B cell (primary cell): ENCODE measurements at regions not wholly inside any gene's neighbourhood (a gene's known extent, or its start where the extent isn't known, plus 50 kb on each side); places are given as distances from the start of the nearest gene placed in this dataset.

Experiments used
- ATAC-seq: fragments of 200-7000 bp; cut with Tn5 transposase; one replicate; pipeline ENCODE4 v1.10.0; 2021; ENCODE audit warnings: low read depth, mild to moderate bottlenecking, moderate number of reproducible peaks, moderate library complexity
- CTCF ChIA-PET: fragments of 350-600 bp; sonication (Branson Sonifier 250); formaldehyde crosslinking; loops from one replicate; lab custom pipeline; 2021; ENCODE audit warnings: antibody characterized with exemption, inconsistent platforms; lab: Charles Lee
- POLR2A ChIA-PET: fragments of 350-600 bp; sonication (Branson Sonifier 250); formaldehyde crosslinking; loops from one replicate; lab custom pipeline; 2021; ENCODE audit warnings: antibody characterized with exemption; lab: Charles Lee
- DNase-seq: peaks from one replicate; pipeline ENCODE4 v3.0.0; 2013
- H2AFZ ChIP-seq: 2 replicates; pipeline ENCODE4 v1.6.1; 2012; ENCODE audit warnings: mild to moderate bottlenecking, low read depth, low read length; ENCODE audit not compliant: insufficient read depth, poor library complexity, severe bottlenecking
- H3K27ac ChIP-seq, 2 donors: 1 replicate in 1 of 2; 2 replicates in 1 of 2; pipeline ENCODE4 v1.5.1; 2012 to 2013; ENCODE audit warnings: low read length in 2 of 2, mild to moderate bottlenecking in 2 of 2, moderate library complexity in 1 of 2
- H3K27me3 ChIP-seq, 4 experiments: fragments of 200-600 bp in 1 of 4; sonication (generic) in 1 of 4; replicated peaks in 1 of 4; 1 replicate in 2 of 4; 2 replicates in 2 of 4; pipeline versions ENCODE4 v1.6.1 to v1.7.0; 2013 to 2016; ENCODE audit warnings: low read length in 3 of 4, mild to moderate bottlenecking in 2 of 4, mixed read lengths in 1 of 4, moderate library complexity in 1 of 4; ENCODE audit not compliant: insufficient read depth in 4 of 4, control insufficient read depth in 3 of 4; ENCODE audit errors: control extremely low read depth in 1 of 4
- H3K36me3 ChIP-seq, 2 experiments: replicated peaks in 1 of 2; 1 replicate in 1 of 2; 2 replicates in 1 of 2; pipeline versions ENCODE4 v1.6.1 to v1.7.1; 2013; ENCODE audit warnings: low read length in 1 of 2; ENCODE audit not compliant: insufficient read depth in 2 of 2, control insufficient read depth in 1 of 2; ENCODE audit errors: control extremely low read depth in 1 of 2, extremely low read depth in 1 of 2
- H3K4me1 ChIP-seq, 2 donors: fragments of 200-600 bp in 1 of 2; sonication (generic) in 1 of 2; 1 replicate in 1 of 2; 2 replicates in 1 of 2; pipeline versions ENCODE4 v1.5.1 to v1.6.1; 2013 to 2017; ENCODE audit warnings: low read length in 2 of 2; ENCODE audit not compliant: control insufficient read depth in 2 of 2, insufficient read depth in 2 of 2
- H3K4me2 ChIP-seq: replicated peaks from 2 replicates; pipeline ENCODE3; 2012; ENCODE audit warnings: mild to moderate bottlenecking, low read depth, low read length; ENCODE audit not compliant: poor library complexity, severe bottlenecking
- H3K4me3 ChIP-seq, 5 experiments: fragments of 200-600 bp in 1 of 5; sonication (generic) in 1 of 5; 1 replicate in 3 of 5; 2 replicates in 2 of 5; pipeline versions ENCODE4 v1.5.1 to v1.7.0; 2011 to 2016; ENCODE audit warnings: low read length in 4 of 5, mild to moderate bottlenecking in 4 of 5, low read depth in 2 of 5, control low read depth in 1 of 5, moderate library complexity in 1 of 5; ENCODE audit not compliant: insufficient read depth in 1 of 5; ENCODE audit errors: control extremely low read depth in 1 of 5, extremely low read depth in 1 of 5
- H3K79me2 ChIP-seq: fragments of 200-600 bp; sonication (generic); one replicate; pipeline ENCODE4 v1.6.0; 2016; ENCODE audit warnings: low read length; ENCODE audit not compliant: control insufficient read depth, insufficient read depth
- H3K9ac ChIP-seq: fragments of 200-600 bp; sonication (generic); 2 replicates; pipeline ENCODE4 v1.6.1; 2017; ENCODE audit warnings: mild to moderate bottlenecking, low read length, moderate library complexity
- H3K9me3 ChIP-seq, 3 donors: one replicate each; pipeline versions ENCODE4 v1.6.1 to v1.7.1; 2013; ENCODE audit warnings: low read length in 2 of 3; ENCODE audit not compliant: control insufficient read depth in 2 of 3, insufficient read depth in 1 of 3; ENCODE audit errors: control extremely low read depth in 1 of 3
- H4K20me1 ChIP-seq: 2 replicates; pipeline ENCODE4 v1.6.0; 2012; ENCODE audit warnings: mild to moderate bottlenecking, low read length; ENCODE audit not compliant: insufficient read depth, control insufficient read depth, poor library complexity, severe bottlenecking
- H3K27ac Mint-ChIP-seq: one replicate; pipeline ENCODE4 v1.8.0; 2021; ENCODE audit warnings: mixed read lengths
- H3K27me3 Mint-ChIP-seq: one replicate; pipeline ENCODE4 v1.8.0; 2021; ENCODE audit warnings: mixed read lengths
- H3K4me1 Mint-ChIP-seq: one replicate; pipeline ENCODE4 v1.8.0; 2021; ENCODE audit warnings: mixed read lengths
- H3K4me3 Mint-ChIP-seq: one replicate; pipeline ENCODE4 v1.8.0; 2021; ENCODE audit warnings: mixed read lengths
- H3K9me3 Mint-ChIP-seq: one replicate; pipeline ENCODE4 v1.8.0; 2022; ENCODE audit warnings: mixed read lengths; ENCODE audit not compliant: insufficient read depth
- CTCF ChIP-seq: fragments of 200-600 bp; IDR thresholded peaks from one replicate; pipeline ENCODE4 v1.8.0; 2022; ENCODE audit warnings: antibody characterized with exemption, mild to moderate bottlenecking
- EZH2 ChIP-seq: IDR thresholded peaks from 2 replicates; pipeline ENCODE4 v1.6.1; 2012; ENCODE audit warnings: borderline replicate concordance, low read depth, mild to moderate bottlenecking, moderate library complexity, low read length; ENCODE audit not compliant: insufficient read depth, poor library complexity, severe bottlenecking
- WGBS: methylation state at CpG from one replicate; pipeline ENCODE4 v1.1.5; 2013; ENCODE audit warnings: missing lambda C conversion rate; ENCODE audit not compliant: insufficient coverage; 5-methylcytosine and 5-hydroxymethylcytosine counted together
- intact Hi-C: fragments of 100-400 bp; cut with micrococcal nuclease; formaldehyde crosslinking; loops from one replicate; pipeline ENCODE4 v1.10.0; 2022

GRCh38 chr10:28897617-28898464 lies 220.5 kb downstream of the BAMBI start:
- no peak overlapping the region for H3K27ac Mint-ChIP-seq
- Histone ChIP-seq H3K4me2 (no peak overlapping the region), H4K20me1 (no peaks in the 10 kb centered on the region), H3K79me2 (no peaks in the 10 kb centered on the region), H3K4me1 (no peaks in the 10 kb centered on the region), H3K4me3 (no peak overlapping the region), H3K27ac (no peak overlapping the region), H3K36me3 (no peaks in the 10 kb centered on the region), H3K9me3 (no peaks in the 10 kb centered on the region), H3K9ac (no peak overlapping the region), H2AFZ (no peak overlapping the region), H3K27me3 (no peaks in the 10 kb centered on the region)
- POLR2A ChIA-PET, result no interaction called here
- CTCF ChIA-PET, result no interaction called here
- DNase-seq (no peak), ATAC-seq (no peak)
- TF ChIP-seq EZH2, result no peak
- no peak for TF ChIP-seq CTCF
- WGBS, result 84% methylated on average over 20 of the region's 23 CpGs
- H3K27me3 Mint-ChIP-seq, result no peaks in the 10 kb centered on the region
- H3K4me3 Mint-ChIP-seq, result no peak overlapping the region
- intact Hi-C loops, result no loop called here
- H3K4me1 Mint-ChIP-seq, result no peaks in the 10 kb centered on the region
- no peaks in the 10 kb centered on the region for H3K9me3 Mint-ChIP-seq

GRCh38 chr10:28902215-28902614 lies 224.9 kb downstream of the BAMBI start:
- ATAC-seq (no peak), DNase-seq (no peak)
- intact Hi-C loops, result no loop called here
- no peak overlapping the region for H3K27ac ChIP-seq
- H3K4me3 ChIP-seq, result no peak overlapping the region
- ChIA-PET POLR2A (no interaction called here), CTCF (no interaction called here)
- H3K27me3 ChIP-seq, result no peaks in the 10 kb centered on the region
- no peaks in the 10 kb centered on the region for H3K36me3 ChIP-seq
- no CpG with 5 or more reads among the region's 3 CpGs for WGBS
- no peak overlapping the region for H3K4me2 ChIP-seq
- no peak overlapping the region for H3K27ac Mint-ChIP-seq
- no peaks in the 10 kb centered on the region for H3K9me3 Mint-ChIP-seq
- H3K27me3 Mint-ChIP-seq, result no peaks in the 10 kb centered on the region
- no peaks in the 10 kb centered on the region for H3K4me1 ChIP-seq
- no peak overlapping the region for H3K4me3 Mint-ChIP-seq
- H4K20me1 ChIP-seq, result no peaks in the 10 kb centered on the region
- no peak overlapping the region for H3K9ac ChIP-seq
- no peaks in the 10 kb centered on the region for H3K79me2 ChIP-seq
- no peaks in the 10 kb centered on the region for H3K4me1 Mint-ChIP-seq
- H2AFZ ChIP-seq, result no peak overlapping the region
- H3K9me3 ChIP-seq, result no peaks in the 10 kb centered on the region
- TF ChIP-seq EZH2 (no peak), CTCF (no peak)
